LNCaP clone FGC (cell line): ENCODE measurements at regions not wholly inside any gene's neighbourhood (a gene's known extent, or its start where the extent isn't known, plus 50 kb on each side); places are given as distances from the start of the nearest gene placed in this dataset.
"Not testable (repeated sequence)": the region's sequence is repeated elsewhere in the genome, so short reads cannot be mapped to it uniquely, and the experiment has no call there.

Source experiments
- DNase-seq: peaks from one replicate; pipeline ENCODE4 v3.0.0-alpha.2; 2011; ENCODE audit warnings: low read depth
- H3K4me3 ChIP-seq: 2 replicates; pipeline ENCODE4 v1.5.1; 2011; ENCODE audit warnings: mild to moderate bottlenecking, low read depth, low read length, control low read depth
- CTCF ChIP-seq: IDR thresholded peaks from 2 replicates; pipeline ENCODE4 v1.5.1; 2012; ENCODE audit warnings: mild to moderate bottlenecking; ENCODE audit not compliant: control insufficient read depth, insufficient read depth; ENCODE audit errors: extremely low read depth

GRCh38 chr14:66008631-66009030 is 477.5 kb upstream of the CCDC196 start:
- DNase-seq: no peak
- TF ChIP-seq CTCF: no peak
- H3K4me3 ChIP-seq: no peak overlapping the region

- no peak for TF ChIP-seq CTCF
- no peak for DNase-seq
- no peak overlapping the region for H3K4me3 ChIP-seq
These were observed 477.1 kb upstream of the CCDC196 start for GRCh38 chr14:66009089-66009488.

- H3K4me3 ChIP-seq: no peak overlapping the region
- no peak for DNase-seq
- TF ChIP-seq CTCF: no peak
These were observed 475.5 kb upstream of the CCDC196 start for GRCh38 chr14:66010695-66011094.

- TF ChIP-seq CTCF: no peak
- no peak for DNase-seq
- no peak overlapping the region for H3K4me3 ChIP-seq
These were observed 474.3 kb upstream of the CCDC196 start for GRCh38 chr14:66011855-66012254.

GRCh38 chr14:66013607-66014006 is 472.6 kb upstream of the CCDC196 start:
- H3K4me3 ChIP-seq, DNase-seq: not testable (repeated sequence)

GRCh38 chr14:66015071-66015780 is 470.9 kb upstream of the CCDC196 start:
- TF ChIP-seq CTCF: no peak
- no peak overlapping the region for H3K4me3 ChIP-seq
- no peak for DNase-seq

- no peak for TF ChIP-seq CTCF
- DNase-seq: peak; percentile 19
These were observed 468.2 kb upstream of the CCDC196 start for GRCh38 chr14:66017927-66018326.

GRCh38 chr14:66022526-66022925 is 463.6 kb upstream of the CCDC196 start:
- TF ChIP-seq CTCF: no peak
- H3K4me3 ChIP-seq: no peak overlapping the region
- no peak for DNase-seq

More at GRCh38 chr14:66017927-66018326, 468.2 kb upstream of the CCDC196 start:
- H3K4me3 ChIP-seq: no peak overlapping the region
